ENCODE measurements at regions not wholly inside any gene's neighbourhood (a gene's known extent, or its start where the extent isn't known, plus 50 kb on each side); places are given as distances from the start of the nearest gene placed in this dataset.

DNA sequence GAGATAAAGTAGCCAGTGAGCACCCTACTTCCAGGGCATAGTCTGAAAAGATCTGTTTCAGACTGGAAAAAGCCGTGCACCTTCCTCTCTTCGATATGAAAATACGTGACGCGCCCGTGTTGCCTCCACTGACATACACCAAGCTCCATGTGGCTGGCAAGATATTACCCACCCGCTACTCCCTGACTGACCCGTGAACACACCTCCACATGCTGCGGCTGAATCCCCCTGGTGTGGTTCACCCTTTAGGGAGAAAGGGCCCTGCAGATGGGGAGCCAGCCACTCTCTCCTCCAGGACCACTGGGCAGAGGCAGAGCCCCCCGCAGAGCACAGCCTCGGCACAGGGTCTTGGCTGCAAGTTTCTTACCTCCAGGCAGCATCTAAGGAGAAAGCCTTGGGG, 245.0 kb downstream of the BRD1 start:
- no peak overlapping the region for H3K4me2 ChIP-seq (ENCODE audit: low read depth, low read length)
- ChIA-PET CTCF (ENCODE audit: low intra/inter-chr PET ratio, low total read pairs) (no interaction called here), POLR2A (no interaction called here)
- H3K27me3 ChIP-seq (ENCODE audit: control insufficient read depth in 1 of 2, insufficient read depth in 2 of 2, low read length in 2 of 2): peaks cover 2 to 43% of the 10 kb centered on the region in 2 experiments; a peak in 4 of 5 replicates
- H3K27ac ChIP-seq (ENCODE audit: extremely low read length, insufficient read depth, low read length): no peak overlapping the region
- no TSS peak for BruUV-seq (replicated peaks)
- H3K36me3 ChIP-seq (replicated peaks in 1 of 2; ENCODE audit: control insufficient read depth in 1 of 2, insufficient read depth in 2 of 2, low read length in 2 of 2): no peaks in the 10 kb centered on the region
- in situ Hi-C loops (cut with HindIII; ENCODE audit: extremely low pct_ligation_motif_present, low pct_unique_long_range_greater_than_20kb) (no loop called here), intact Hi-C loops (cut with micrococcal nuclease; ENCODE audit: unreplicated experiment) (no loop called here)
- ATAC-seq (no peak), FAIRE-seq (no peak), DNase-seq (ENCODE audit: low spot score) (no peak)
- TF ChIP-seq ZNF354B (CRISPR knock-in tag; IDR thresholded peaks at IDR 0.05) (no peak), HOXA3 (CRISPR knock-in tag; IDR thresholded peaks at IDR 0.05) (no peak), NFE2 (CRISPR knock-in tag; IDR thresholded peaks at IDR 0.05) (no peak), MEF2D (CRISPR knock-in tag; IDR thresholded peaks at IDR 0.05) (no peak)
- TF ChIP-seq, protein P1, sequence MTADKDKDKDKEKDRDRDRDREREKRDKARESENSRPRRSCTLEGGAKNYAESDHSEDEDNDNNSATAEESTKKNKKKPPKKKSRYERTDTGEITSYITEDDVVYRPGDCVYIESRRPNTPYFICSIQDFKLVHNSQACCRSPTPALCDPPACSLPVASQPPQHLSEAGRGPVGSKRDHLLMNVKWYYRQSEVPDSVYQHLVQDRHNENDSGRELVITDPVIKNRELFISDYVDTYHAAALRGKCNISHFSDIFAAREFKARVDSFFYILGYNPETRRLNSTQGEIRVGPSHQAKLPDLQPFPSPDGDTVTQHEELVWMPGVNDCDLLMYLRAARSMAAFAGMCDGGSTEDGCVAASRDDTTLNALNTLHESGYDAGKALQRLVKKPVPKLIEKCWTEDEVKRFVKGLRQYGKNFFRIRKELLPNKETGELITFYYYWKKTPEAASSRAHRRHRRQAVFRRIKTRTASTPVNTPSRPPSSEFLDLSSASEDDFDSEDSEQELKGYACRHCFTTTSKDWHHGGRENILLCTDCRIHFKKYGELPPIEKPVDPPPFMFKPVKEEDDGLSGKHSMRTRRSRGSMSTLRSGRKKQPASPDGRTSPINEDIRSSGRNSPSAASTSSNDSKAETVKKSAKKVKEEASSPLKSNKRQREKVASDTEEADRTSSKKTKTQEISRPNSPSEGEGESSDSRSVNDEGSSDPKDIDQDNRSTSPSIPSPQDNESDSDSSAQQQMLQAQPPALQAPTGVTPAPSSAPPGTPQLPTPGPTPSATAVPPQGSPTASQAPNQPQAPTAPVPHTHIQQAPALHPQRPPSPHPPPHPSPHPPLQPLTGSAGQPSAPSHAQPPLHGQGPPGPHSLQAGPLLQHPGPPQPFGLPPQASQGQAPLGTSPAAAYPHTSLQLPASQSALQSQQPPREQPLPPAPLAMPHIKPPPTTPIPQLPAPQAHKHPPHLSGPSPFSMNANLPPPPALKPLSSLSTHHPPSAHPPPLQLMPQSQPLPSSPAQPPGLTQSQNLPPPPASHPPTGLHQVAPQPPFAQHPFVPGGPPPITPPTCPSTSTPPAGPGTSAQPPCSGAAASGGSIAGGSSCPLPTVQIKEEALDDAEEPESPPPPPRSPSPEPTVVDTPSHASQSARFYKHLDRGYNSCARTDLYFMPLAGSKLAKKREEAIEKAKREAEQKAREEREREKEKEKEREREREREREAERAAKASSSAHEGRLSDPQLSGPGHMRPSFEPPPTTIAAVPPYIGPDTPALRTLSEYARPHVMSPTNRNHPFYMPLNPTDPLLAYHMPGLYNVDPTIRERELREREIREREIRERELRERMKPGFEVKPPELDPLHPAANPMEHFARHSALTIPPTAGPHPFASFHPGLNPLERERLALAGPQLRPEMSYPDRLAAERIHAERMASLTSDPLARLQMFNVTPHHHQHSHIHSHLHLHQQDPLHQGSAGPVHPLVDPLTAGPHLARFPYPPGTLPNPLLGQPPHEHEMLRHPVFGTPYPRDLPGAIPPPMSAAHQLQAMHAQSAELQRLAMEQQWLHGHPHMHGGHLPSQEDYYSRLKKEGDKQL (CRISPR knock-in tag; IDR thresholded peaks at IDR 0.05; ENCODE audit: low read depth): no peak
- TF ChIP-seq, protein P2, sequence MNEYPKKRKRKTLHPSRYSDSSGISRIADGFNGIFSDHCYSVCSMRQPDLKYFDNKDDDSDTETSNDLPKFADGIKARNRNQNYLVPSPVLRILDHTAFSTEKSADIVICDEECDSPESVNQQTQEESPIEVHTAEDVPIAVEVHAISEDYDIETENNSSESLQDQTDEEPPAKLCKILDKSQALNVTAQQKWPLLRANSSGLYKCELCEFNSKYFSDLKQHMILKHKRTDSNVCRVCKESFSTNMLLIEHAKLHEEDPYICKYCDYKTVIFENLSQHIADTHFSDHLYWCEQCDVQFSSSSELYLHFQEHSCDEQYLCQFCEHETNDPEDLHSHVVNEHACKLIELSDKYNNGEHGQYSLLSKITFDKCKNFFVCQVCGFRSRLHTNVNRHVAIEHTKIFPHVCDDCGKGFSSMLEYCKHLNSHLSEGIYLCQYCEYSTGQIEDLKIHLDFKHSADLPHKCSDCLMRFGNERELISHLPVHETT (CRISPR knock-in tag; conservative IDR thresholded peaks at IDR 0.05): no peak
- TF ChIP-seq, protein P3, sequence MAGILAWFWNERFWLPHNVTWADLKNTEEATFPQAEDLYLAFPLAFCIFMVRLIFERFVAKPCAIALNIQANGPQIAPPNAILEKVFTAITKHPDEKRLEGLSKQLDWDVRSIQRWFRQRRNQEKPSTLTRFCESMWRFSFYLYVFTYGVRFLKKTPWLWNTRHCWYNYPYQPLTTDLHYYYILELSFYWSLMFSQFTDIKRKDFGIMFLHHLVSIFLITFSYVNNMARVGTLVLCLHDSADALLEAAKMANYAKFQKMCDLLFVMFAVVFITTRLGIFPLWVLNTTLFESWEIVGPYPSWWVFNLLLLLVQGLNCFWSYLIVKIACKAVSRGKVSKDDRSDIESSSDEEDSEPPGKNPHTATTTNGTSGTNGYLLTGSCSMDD (CRISPR knock-in tag; IDR thresholded peaks at IDR 0.05): no peak
- H3K9ac ChIP-seq (ENCODE audit: insufficient read depth, low read depth, low read length): no peak overlapping the region
- WGBS (ENCODE audit: low lambda C conversion rate): 44% methylated on average over 8 of the region's 11 CpGs
- H3K4me1 ChIP-seq (ENCODE audit: insufficient read depth, low read length): no peaks in the 10 kb centered on the region
- H3K9me3 ChIP-seq (ENCODE audit: low read length): peaks cover 10% of the 10 kb centered on the region
- H3K4me3 ChIP-seq (replicated peaks in 1 of 3; ENCODE audit: insufficient read depth in 1 of 3, low read depth in 2 of 3, low read length in 3 of 3): no peak overlapping the region
- H3K79me2 ChIP-seq (ENCODE audit: insufficient read depth, low read length): no peaks in the 10 kb centered on the region
- no peaks in the 10 kb centered on the region for H4K20me1 ChIP-seq (ENCODE audit: insufficient read depth, low read length)
- no peak overlapping the region for H2AFZ ChIP-seq (ENCODE audit: low read length)

Data from HepG2 (cell line).